ENCODE measurements at regions not wholly inside any gene's neighbourhood (a gene's known extent, or its start where the extent isn't known, plus 50 kb on each side); places are given as distances from the start of the nearest gene placed in this dataset.

GRCh38 chr1:36642802-36643201 lies 160.1 kb upstream of the CSF3R start:
- H3K9ac ChIP-seq (ENCODE audit: low read length) = no peak overlapping the region
- H3K79me1 ChIP-seq (ENCODE audit: low read length) = no peaks in the 10 kb centered on the region
- no peak overlapping the region for H2BK120ac ChIP-seq (ENCODE audit: low read depth, low read length)
- no peaks in the 10 kb centered on the region for H3K79me2 ChIP-seq (ENCODE audit: control insufficient read depth, insufficient read depth, low read length)
- H3K4me1 ChIP-seq (ENCODE audit: control insufficient read depth, low read depth, low read length) = no peaks in the 10 kb centered on the region
- H3K56ac ChIP-seq (ENCODE audit: low read length) = no peak overlapping the region
- WGBS (ENCODE audit: extremely low coverage, insufficient coverage, low lambda C conversion rate) = no CpG with 5 or more reads among the region's 2 CpGs
- no peak overlapping the region for H4K5ac ChIP-seq (ENCODE audit: low read length)
- no peak overlapping the region for H3K4me3 ChIP-seq (ENCODE audit: low read length)
- H3K23ac ChIP-seq (ENCODE audit: low read length) = no peak overlapping the region
- H2AK5ac ChIP-seq (ENCODE audit: low read length) = no peak overlapping the region
- no peak overlapping the region for H4K8ac ChIP-seq (ENCODE audit: low read depth, low read length)
- no peak overlapping the region for H2BK5ac ChIP-seq (ENCODE audit: low read length)
- no peaks in the 10 kb centered on the region for H3K36me3 ChIP-seq (ENCODE audit: control insufficient read depth, insufficient read depth, low read length)
- no peak overlapping the region for H3K4ac ChIP-seq (ENCODE audit: low read depth, low read length)
- no peak overlapping the region for H2BK15ac ChIP-seq (replicated peaks; ENCODE audit: low read depth)
- DNase-seq = no peak
- H3K27me3 ChIP-seq (ENCODE audit: insufficient read depth, low read length, poor library complexity) = no peaks in the 10 kb centered on the region
- no peak overlapping the region for H3K4me2 ChIP-seq (ENCODE audit: low read length)
- no peak overlapping the region for H3K18ac ChIP-seq (ENCODE audit: low read length)
- H3K27ac ChIP-seq (ENCODE audit: low read depth, low read length) = no peak overlapping the region

- no peak overlapping the region for H2AK5ac ChIP-seq (ENCODE audit: low read length)
- no peaks in the 10 kb centered on the region for H3K4me1 ChIP-seq (ENCODE audit: control insufficient read depth, low read depth, low read length)
- no peaks in the 10 kb centered on the region for H3K79me2 ChIP-seq (ENCODE audit: control insufficient read depth, insufficient read depth, low read length)
- H4K5ac ChIP-seq (ENCODE audit: low read length) = no peak overlapping the region
- no peaks in the 10 kb centered on the region for H3K36me3 ChIP-seq (ENCODE audit: control insufficient read depth, insufficient read depth, low read length)
- H3K27ac ChIP-seq (ENCODE audit: low read depth, low read length) = no peak overlapping the region
- H3K4me3 ChIP-seq (ENCODE audit: low read length) = no peak overlapping the region
- H2BK120ac ChIP-seq (ENCODE audit: low read depth, low read length) = no peak overlapping the region
- no peak overlapping the region for H4K8ac ChIP-seq (ENCODE audit: low read depth, low read length)
- no CpG with 5 or more reads among the region's 1 CpG for WGBS (ENCODE audit: extremely low coverage, insufficient coverage, low lambda C conversion rate)
- no peak overlapping the region for H3K9ac ChIP-seq (ENCODE audit: low read length)
- no peak overlapping the region for H3K18ac ChIP-seq (ENCODE audit: low read length)
- H3K4me2 ChIP-seq (ENCODE audit: low read length) = no peak overlapping the region
- H3K56ac ChIP-seq (ENCODE audit: low read length) = no peak overlapping the region
- no peak overlapping the region for H3K23ac ChIP-seq (ENCODE audit: low read length)
- no peak overlapping the region for H3K4ac ChIP-seq (ENCODE audit: low read depth, low read length)
- no peak overlapping the region for H2BK15ac ChIP-seq (replicated peaks; ENCODE audit: low read depth)
- no peak overlapping the region for H2BK5ac ChIP-seq (ENCODE audit: low read length)
- H3K27me3 ChIP-seq (ENCODE audit: insufficient read depth, low read length, poor library complexity) = no peaks in the 10 kb centered on the region
- DNase-seq = no peak
- no peaks in the 10 kb centered on the region for H3K79me1 ChIP-seq (ENCODE audit: low read length)
Measured at GRCh38 chr1:36641776-36642175, 159.1 kb upstream of the CSF3R start.

GRCh38 chr1:36639461-36639860 lies 156.7 kb upstream of the CSF3R start:
- Histone ChIP-seq H3K9ac (ENCODE audit: low read length) (no peak overlapping the region), H4K8ac (ENCODE audit: low read depth, low read length) (no peak overlapping the region), H3K79me2 (ENCODE audit: control insufficient read depth, insufficient read depth, low read length) (no peaks in the 10 kb centered on the region), H3K36me3 (ENCODE audit: control insufficient read depth, insufficient read depth, low read length) (no peaks in the 10 kb centered on the region), H2BK120ac (ENCODE audit: low read depth, low read length) (no peak overlapping the region), H2AK5ac (ENCODE audit: low read length) (no peak overlapping the region), H3K27me3 (ENCODE audit: insufficient read depth, low read length, poor library complexity) (no peaks in the 10 kb centered on the region), H3K4me2 (ENCODE audit: low read length) (no peak overlapping the region), H2BK5ac (ENCODE audit: low read length) (no peak overlapping the region), H3K4me1 (ENCODE audit: control insufficient read depth, low read depth, low read length) (no peaks in the 10 kb centered on the region), H3K23ac (ENCODE audit: low read length) (no peak overlapping the region), H3K4ac (ENCODE audit: low read depth, low read length) (no peak overlapping the region), H4K5ac (ENCODE audit: low read length) (no peak overlapping the region), H3K4me3 (ENCODE audit: low read length) (no peak overlapping the region), H3K56ac (ENCODE audit: low read length) (no peak overlapping the region), H3K18ac (ENCODE audit: low read length) (no peak overlapping the region), H2BK15ac (replicated peaks; ENCODE audit: low read depth) (no peak overlapping the region), H3K79me1 (ENCODE audit: low read length) (no peaks in the 10 kb centered on the region), H3K27ac (ENCODE audit: low read depth, low read length) (no peak overlapping the region)
- no CpG with 5 or more reads among the region's 2 CpGs for WGBS (ENCODE audit: extremely low coverage, insufficient coverage, low lambda C conversion rate)
- DNase-seq = no peak

- no peaks in the 10 kb centered on the region for H3K4me1 ChIP-seq (ENCODE audit: control insufficient read depth, low read depth, low read length)
- H3K79me1 ChIP-seq (ENCODE audit: low read length) = no peaks in the 10 kb centered on the region
- H2BK5ac ChIP-seq (ENCODE audit: low read length) = no peak overlapping the region
- no peak overlapping the region for H4K5ac ChIP-seq (ENCODE audit: low read length)
- H3K9ac ChIP-seq (ENCODE audit: low read length) = no peak overlapping the region
- no peak overlapping the region for H2BK15ac ChIP-seq (replicated peaks; ENCODE audit: low read depth)
- no peak for DNase-seq
- H3K23ac ChIP-seq (ENCODE audit: low read length) = no peak overlapping the region
- no peak overlapping the region for H2BK120ac ChIP-seq (ENCODE audit: low read depth, low read length)
- H3K4me2 ChIP-seq (ENCODE audit: low read length) = no peak overlapping the region
- no peaks in the 10 kb centered on the region for H3K27me3 ChIP-seq (ENCODE audit: insufficient read depth, low read length, poor library complexity)
- no peak overlapping the region for H3K56ac ChIP-seq (ENCODE audit: low read length)
- H4K8ac ChIP-seq (ENCODE audit: low read depth, low read length) = no peak overlapping the region
- no CpG with 5 or more reads among the region's 3 CpGs for WGBS (ENCODE audit: extremely low coverage, insufficient coverage, low lambda C conversion rate)
- H3K4me3 ChIP-seq (ENCODE audit: low read length) = no peak overlapping the region
- H3K79me2 ChIP-seq (ENCODE audit: control insufficient read depth, insufficient read depth, low read length) = no peaks in the 10 kb centered on the region
- H3K4ac ChIP-seq (ENCODE audit: low read depth, low read length) = no peak overlapping the region
- no peak overlapping the region for H2AK5ac ChIP-seq (ENCODE audit: low read length)
- no peak overlapping the region for H3K27ac ChIP-seq (ENCODE audit: low read depth, low read length)
- no peaks in the 10 kb centered on the region for H3K36me3 ChIP-seq (ENCODE audit: control insufficient read depth, insufficient read depth, low read length)
- H3K18ac ChIP-seq (ENCODE audit: low read length) = no peak overlapping the region
Measured at GRCh38 chr1:36638268-36638667, 155.6 kb upstream of the CSF3R start.

- no peak overlapping the region for H3K27ac ChIP-seq (ENCODE audit: low read depth, low read length)
- DNase-seq = no peak
- H2BK120ac ChIP-seq (ENCODE audit: low read depth, low read length) = no peak overlapping the region
- no CpG with 5 or more reads among the region's 10 CpGs for WGBS (ENCODE audit: extremely low coverage, insufficient coverage, low lambda C conversion rate)
- no peak overlapping the region for H3K4me2 ChIP-seq (ENCODE audit: low read length)
- no peak overlapping the region for H3K4ac ChIP-seq (ENCODE audit: low read depth, low read length)
- no peak overlapping the region for H3K23ac ChIP-seq (ENCODE audit: low read length)
- H3K36me3 ChIP-seq (ENCODE audit: control insufficient read depth, insufficient read depth, low read length) = no peaks in the 10 kb centered on the region
- H3K9ac ChIP-seq (ENCODE audit: low read length) = no peak overlapping the region
- H3K18ac ChIP-seq (ENCODE audit: low read length) = no peak overlapping the region
- no peak overlapping the region for H3K56ac ChIP-seq (ENCODE audit: low read length)
- no peaks in the 10 kb centered on the region for H3K4me1 ChIP-seq (ENCODE audit: control insufficient read depth, low read depth, low read length)
- no peak overlapping the region for H2BK5ac ChIP-seq (ENCODE audit: low read length)
- no peak overlapping the region for H3K4me3 ChIP-seq (ENCODE audit: low read length)
- no peaks in the 10 kb centered on the region for H3K79me1 ChIP-seq (ENCODE audit: low read length)
- H3K79me2 ChIP-seq (ENCODE audit: control insufficient read depth, insufficient read depth, low read length) = no peaks in the 10 kb centered on the region
- H3K27me3 ChIP-seq (ENCODE audit: insufficient read depth, low read length, poor library complexity) = no peaks in the 10 kb centered on the region
- H2BK15ac ChIP-seq (replicated peaks; ENCODE audit: low read depth) = no peak overlapping the region
- no peak overlapping the region for H2AK5ac ChIP-seq (ENCODE audit: low read length)
- H4K8ac ChIP-seq (ENCODE audit: low read depth, low read length) = no peak overlapping the region
- no peak overlapping the region for H4K5ac ChIP-seq (ENCODE audit: low read length)
Measured at GRCh38 chr1:36636206-36636605, 153.5 kb upstream of the CSF3R start.

- WGBS (ENCODE audit: extremely low coverage, insufficient coverage, low lambda C conversion rate) = 94% methylated on average over 2 of the region's 5 CpGs
- Histone ChIP-seq H3K4me2 (ENCODE audit: low read length) (no peak overlapping the region), H3K9ac (ENCODE audit: low read length) (no peak overlapping the region), H3K4me3 (ENCODE audit: low read length) (no peak overlapping the region), H3K23ac (ENCODE audit: low read length) (no peak overlapping the region), H3K27me3 (ENCODE audit: insufficient read depth, low read length, poor library complexity) (no peaks in the 10 kb centered on the region), H3K56ac (ENCODE audit: low read length) (no peak overlapping the region), H3K27ac (ENCODE audit: low read depth, low read length) (no peak overlapping the region), H4K5ac (ENCODE audit: low read length) (no peak overlapping the region), H3K18ac (ENCODE audit: low read length) (no peak overlapping the region), H3K4me1 (ENCODE audit: control insufficient read depth, low read depth, low read length) (no peaks in the 10 kb centered on the region), H4K8ac (ENCODE audit: low read depth, low read length) (no peak overlapping the region), H3K79me1 (ENCODE audit: low read length) (no peaks in the 10 kb centered on the region), H2BK120ac (ENCODE audit: low read depth, low read length) (no peak overlapping the region), H2BK15ac (replicated peaks; ENCODE audit: low read depth) (no peak overlapping the region), H3K4ac (ENCODE audit: low read depth, low read length) (no peak overlapping the region), H3K36me3 (ENCODE audit: control insufficient read depth, insufficient read depth, low read length) (no peaks in the 10 kb centered on the region), H2AK5ac (ENCODE audit: low read length) (no peak overlapping the region), H2BK5ac (ENCODE audit: low read length) (no peak overlapping the region), H3K79me2 (ENCODE audit: control insufficient read depth, insufficient read depth, low read length) (no peaks in the 10 kb centered on the region)
- no peak for DNase-seq
Measured at GRCh38 chr1:36635284-36635683, 152.6 kb upstream of the CSF3R start.
